Calu3 (cell line): ENCODE measurements at regions not wholly inside any gene's neighbourhood (a gene's known extent, or its start where the extent isn't known, plus 50 kb on each side); places are given as distances from the start of the nearest gene placed in this dataset.

ENCODE experiments used
- BruUV-seq: library from RNA; stranded (reverse); fragments of 400-500 nt; replicated peaks from 2 replicates; lab custom pipeline; 2021; lab: Mats Ljungman, UMichigan
- CTCF ChIA-PET: fragments of 300-600 bp; sonication (Branson Sonifier 250); formaldehyde crosslinking; loops from one replicate; lab custom pipeline; 2022; ENCODE audit warnings: antibody characterized with exemption; lab: Charles Lee
- DNase-seq: peaks from one replicate; pipeline ENCODE4 v3.0.0; 2022
- H3K27ac Mint-ChIP-seq: one replicate; pipeline ENCODE4 v1.8.0; 2022; ENCODE audit warnings: mixed read lengths; ENCODE audit not compliant: unreplicated experiment
- H3K27me3 Mint-ChIP-seq: one replicate; pipeline ENCODE4 v1.8.0; 2022; ENCODE audit warnings: mixed read lengths; ENCODE audit not compliant: unreplicated experiment
- H3K36me3 Mint-ChIP-seq: one replicate; pipeline ENCODE4 v1.8.0; 2022; ENCODE audit warnings: mild to moderate bottlenecking, moderate library complexity, mixed read lengths; ENCODE audit not compliant: insufficient read depth, unreplicated experiment
- H3K4me1 Mint-ChIP-seq: one replicate; pipeline ENCODE4 v1.8.0; 2022; ENCODE audit warnings: mild to moderate bottlenecking, low read depth, mixed read lengths; ENCODE audit not compliant: unreplicated experiment
- H3K4me3 Mint-ChIP-seq: one replicate; pipeline ENCODE4 v1.8.0; 2022; ENCODE audit warnings: mild to moderate bottlenecking, low read depth, moderate library complexity, mixed read lengths; ENCODE audit not compliant: unreplicated experiment
- H3K9me3 Mint-ChIP-seq: one replicate; pipeline ENCODE4 v1.8.0; 2022; ENCODE audit warnings: low read depth, mixed read lengths; ENCODE audit not compliant: unreplicated experiment
- CTCF ChIP-seq: fragments of 200-600 bp; IDR thresholded peaks from one replicate; pipeline ENCODE4 v1.8.0; 2022; ENCODE audit warnings: antibody characterized with exemption; ENCODE audit not compliant: unreplicated experiment
- intact Hi-C: fragments of 100-400 bp; cut with micrococcal nuclease; formaldehyde crosslinking; loops from one replicate; pipeline ENCODE4 v1.10.0; 2022; ENCODE audit not compliant: unreplicated experiment

- Mint-ChIP-seq H3K4me3 (no peak overlapping the region), H3K27ac (no peak overlapping the region), H3K36me3 (no peaks in the 10 kb centered on the region), H3K4me1 (no peaks in the 10 kb centered on the region), H3K27me3 (no peaks in the 10 kb centered on the region), H3K9me3 (peaks cover 6% of the 10 kb centered on the region)
- no peak for TF ChIP-seq CTCF
- DNase-seq: no peak
- intact Hi-C loops: no loop called here
- CTCF ChIA-PET: no interaction called here
- BruUV-seq: no TSS peak
Measured at GRCh38 chr22:49208004-49208402, 619.7 kb downstream of the BRD1 start.

- H3K27ac Mint-ChIP-seq: no peak overlapping the region
- H3K4me3 Mint-ChIP-seq: no peak overlapping the region
- no peaks in the 10 kb centered on the region for H3K36me3 Mint-ChIP-seq
- CTCF ChIA-PET: no interaction called here
- H3K27me3 Mint-ChIP-seq: no peaks in the 10 kb centered on the region
- no peak for DNase-seq
- no peak for TF ChIP-seq CTCF
- H3K4me1 Mint-ChIP-seq: no peaks in the 10 kb centered on the region
- peaks cover 6% of the 10 kb centered on the region for H3K9me3 Mint-ChIP-seq
- intact Hi-C loops: no loop called here
- no TSS peak for BruUV-seq
Measured at GRCh38 chr22:49207008-49208003, 620.4 kb downstream of the BRD1 start.

- CTCF ChIA-PET: no interaction called here
- no peak for DNase-seq
- intact Hi-C loops: no loop called here
- no peak for TF ChIP-seq CTCF
- Mint-ChIP-seq H3K36me3 (no peaks in the 10 kb centered on the region), H3K4me1 (no peaks in the 10 kb centered on the region), H3K27ac (no peak overlapping the region), H3K27me3 (no peaks in the 10 kb centered on the region), H3K9me3 (peaks cover 6% of the 10 kb centered on the region), H3K4me3 (no peak overlapping the region)
- BruUV-seq: no TSS peak
Measured at GRCh38 chr22:49206281-49206680, 621.4 kb downstream of the BRD1 start.

- intact Hi-C loops: no loop called here
- no peak overlapping the region for H3K4me3 Mint-ChIP-seq
- H3K36me3 Mint-ChIP-seq: no peaks in the 10 kb centered on the region
- H3K27me3 Mint-ChIP-seq: no peaks in the 10 kb centered on the region
- H3K27ac Mint-ChIP-seq: no peak overlapping the region
- peaks cover 6% of the 10 kb centered on the region for H3K9me3 Mint-ChIP-seq
- no peaks in the 10 kb centered on the region for H3K4me1 Mint-ChIP-seq
- CTCF ChIA-PET: no interaction called here
- no peak for DNase-seq
- BruUV-seq: no TSS peak
- TF ChIP-seq CTCF: no peak
Measured at GRCh38 chr22:49205483-49205800, 622.2 kb downstream of the BRD1 start.
